HG02885 (cell line): ENCODE measurements at regions not wholly inside any gene's neighbourhood (a gene's known extent, or its start where the extent isn't known, plus 50 kb on each side); places are given as distances from the start of the nearest gene placed in this dataset.

Experiments used
- ATAC-seq: cut with Tn5 transposase; IDR thresholded peaks from one replicate; pipeline ENCODE4 v1.9.1; 2021; ENCODE audit warnings: mild to moderate bottlenecking; ENCODE audit not compliant: unreplicated experiment, poor library complexity

DNA sequence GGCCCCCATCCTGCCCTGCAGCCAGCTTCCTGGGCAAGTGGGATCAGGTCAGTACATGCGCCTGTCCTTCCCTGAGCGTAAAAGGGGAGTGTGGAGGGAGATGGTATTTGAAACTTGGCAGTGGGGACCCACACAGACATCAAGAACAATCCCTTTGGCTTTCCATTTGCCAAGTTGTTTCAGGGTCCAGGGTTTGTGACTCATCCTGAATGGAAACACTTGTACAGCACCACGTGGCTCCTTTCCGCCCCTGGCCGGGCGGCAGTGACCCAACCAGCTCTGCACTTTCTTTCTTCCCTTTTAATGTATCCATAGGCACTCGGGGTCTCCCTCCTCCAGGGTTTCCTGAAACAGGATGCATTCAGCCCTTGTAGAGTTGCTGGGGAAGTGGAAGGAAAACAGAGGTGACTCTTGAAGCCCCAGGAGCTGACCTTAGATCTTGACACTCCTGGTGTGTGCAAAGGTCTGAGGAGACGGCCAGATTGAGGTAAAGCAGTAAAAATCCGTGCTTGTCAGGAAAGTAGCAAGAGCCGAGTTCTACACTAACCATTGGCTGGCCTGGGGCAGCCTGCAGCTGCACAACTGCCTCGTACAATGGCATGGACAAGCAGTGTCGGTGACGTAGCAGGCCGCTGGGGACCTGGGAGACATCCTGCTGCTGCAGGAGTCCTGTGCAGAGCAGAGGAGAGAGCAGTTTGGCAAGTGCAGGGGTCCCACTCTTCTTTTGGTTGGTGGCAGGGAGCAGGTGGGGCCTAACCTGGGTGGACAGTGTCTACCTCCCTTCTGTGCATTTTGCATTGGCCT, 189.8 kb downstream of the SNX19 start:
- ATAC-seq, result no peak

GRCh38 chr11:130727157-130728119, 188.8 kb downstream of the SNX19 start:
- ATAC-seq, result no peak

GRCh38 chr11:130728185-130729180, 187.8 kb downstream of the SNX19 start:
- no peak for ATAC-seq

- ATAC-seq, result no peak
These were observed 187.1 kb downstream of the SNX19 start for GRCh38 chr11:130729193-130729592.

DNA sequence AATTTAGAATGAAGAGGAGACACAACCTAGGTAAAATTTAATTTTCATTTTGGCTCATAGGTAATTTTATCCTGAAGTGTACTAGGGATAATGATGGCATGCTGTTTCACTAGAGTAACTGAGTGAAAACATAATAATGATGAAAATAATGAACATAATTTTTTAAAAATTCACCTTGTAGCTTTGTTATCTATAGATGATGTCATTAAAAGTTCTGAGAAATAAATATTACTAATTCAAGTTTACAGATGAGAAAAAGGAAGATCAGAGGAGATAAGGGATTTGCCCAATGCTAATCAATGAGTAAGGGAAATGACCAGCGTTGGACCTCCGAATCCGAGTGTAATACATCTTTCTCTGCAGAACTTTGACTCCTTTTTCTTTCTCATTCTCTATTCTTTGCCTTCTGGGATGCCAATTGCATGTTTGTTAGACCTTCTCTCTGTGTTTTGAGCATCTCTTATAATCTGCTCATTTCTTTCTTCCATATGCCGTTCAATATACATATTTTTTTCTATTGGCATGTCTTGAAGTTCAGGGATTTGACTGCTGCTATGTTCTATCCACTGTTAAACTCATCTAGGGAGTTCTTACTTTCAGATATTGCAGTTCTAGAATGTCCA, 186.5 kb downstream of the SNX19 start:
- ATAC-seq, result no peak

GRCh38 chr11:130731401-130731800, 184.9 kb downstream of the SNX19 start:
- ATAC-seq, result no peak

DNA sequence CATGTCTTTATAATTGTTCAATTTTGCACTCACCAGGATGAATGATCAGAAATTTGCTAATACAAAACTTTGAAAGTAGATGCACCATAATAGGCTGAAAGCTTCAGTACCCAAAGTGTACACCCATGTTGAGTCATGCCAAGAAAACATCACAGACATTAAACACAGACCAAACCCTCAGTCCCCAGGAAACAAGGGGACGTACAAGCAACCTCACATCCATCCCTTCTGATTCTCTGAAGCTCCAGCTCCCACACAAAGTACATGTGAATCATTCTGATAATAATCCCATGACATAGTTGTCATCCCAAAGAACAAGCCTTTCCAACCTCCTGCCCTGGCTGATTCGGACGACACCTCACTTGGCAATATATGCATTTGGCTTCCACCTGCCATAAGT, 183.8 kb downstream of the SNX19 start:
- ATAC-seq, result no peak

DNA sequence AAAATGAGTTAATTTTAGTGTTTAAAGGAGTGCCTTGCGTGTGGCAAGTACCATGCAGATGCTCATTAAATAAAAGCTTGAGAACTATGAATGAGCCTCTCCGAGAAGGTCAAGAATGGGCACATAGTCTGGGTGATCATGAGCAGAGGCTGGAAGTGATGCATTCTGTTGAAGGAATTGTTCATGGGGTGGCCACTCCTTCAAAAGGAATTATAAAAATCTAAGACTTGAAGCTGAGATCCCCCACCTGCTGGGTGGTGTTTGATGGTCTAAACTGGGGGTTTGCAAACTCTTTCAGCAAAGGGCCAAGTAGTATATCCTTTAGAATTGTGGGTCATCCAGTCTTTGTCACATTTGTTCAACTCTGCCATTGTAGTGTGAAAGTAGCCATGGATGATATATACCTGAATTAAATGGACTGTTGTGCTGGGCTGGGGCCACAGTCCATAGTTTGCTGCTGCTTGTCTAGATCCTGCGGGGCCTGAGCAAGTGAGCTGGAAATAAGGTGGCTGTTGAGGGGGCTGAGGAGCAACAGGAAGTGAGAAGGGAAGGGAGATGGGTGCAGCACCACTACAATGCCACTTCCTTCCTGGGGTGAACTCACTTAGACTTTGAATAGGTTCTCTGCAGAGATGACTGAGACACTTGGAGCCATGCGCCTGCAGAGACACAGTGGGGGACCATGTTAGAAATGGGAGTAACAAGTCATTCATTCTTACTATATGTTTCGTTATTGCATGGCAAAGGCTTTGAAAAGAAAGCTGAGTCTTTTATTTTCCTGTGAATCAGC, 179.0 kb downstream of the SNX19 start:
- ATAC-seq, result no peak

- ATAC-seq, result no peak
These were observed 178.3 kb downstream of the SNX19 start for GRCh38 chr11:130737866-130738431.

DNA sequence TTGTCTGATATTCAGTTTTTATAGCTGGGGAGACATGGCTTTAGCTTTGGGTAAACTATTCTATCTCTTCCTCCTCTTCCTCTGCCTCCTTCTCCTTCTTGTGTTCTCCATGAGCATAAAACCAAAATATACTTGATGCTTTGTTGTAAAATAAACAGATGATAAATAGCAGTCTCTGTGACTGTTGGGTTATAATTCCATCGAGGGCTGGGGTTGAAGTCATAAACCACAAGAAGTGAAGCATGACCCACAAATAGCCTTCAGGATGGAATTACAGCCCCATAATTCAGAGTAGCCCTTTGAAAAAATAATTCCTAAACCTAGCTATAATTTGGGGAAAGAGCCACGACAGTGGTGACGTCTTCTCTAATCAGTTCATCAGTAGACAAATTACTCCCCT, 177.7 kb downstream of the SNX19 start:
- no peak for ATAC-seq

GRCh38 chr11:130740819-130741218, 175.5 kb downstream of the SNX19 start:
- no peak for ATAC-seq

DNA sequence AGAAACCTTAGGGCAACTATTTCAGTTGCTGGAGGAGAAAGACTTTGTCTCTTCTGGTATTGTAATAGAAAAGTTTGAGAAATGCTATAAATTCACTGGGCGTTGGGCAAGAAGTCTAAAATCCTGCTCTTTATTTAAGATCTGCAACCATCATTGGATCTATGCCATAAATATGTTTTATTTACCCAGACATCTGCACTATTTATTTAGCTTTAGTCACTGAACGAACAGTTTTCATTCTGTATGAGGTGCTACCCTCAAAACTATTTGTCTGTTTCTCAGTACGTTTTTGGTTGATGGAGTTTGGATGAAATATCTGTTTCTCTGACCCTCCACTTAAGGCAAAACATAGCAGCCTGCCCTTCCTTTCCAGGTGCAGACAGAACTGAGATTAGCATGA, 171.5 kb downstream of the SNX19 start:
- no peak for ATAC-seq

- ATAC-seq, result no peak
These were observed 167.1 kb downstream of the SNX19 start for GRCh38 chr11:130749216-130749615.

GRCh38 chr11:130760515-130761125, 155.7 kb downstream of the SNX19 start:
- no peak for ATAC-seq

DNA sequence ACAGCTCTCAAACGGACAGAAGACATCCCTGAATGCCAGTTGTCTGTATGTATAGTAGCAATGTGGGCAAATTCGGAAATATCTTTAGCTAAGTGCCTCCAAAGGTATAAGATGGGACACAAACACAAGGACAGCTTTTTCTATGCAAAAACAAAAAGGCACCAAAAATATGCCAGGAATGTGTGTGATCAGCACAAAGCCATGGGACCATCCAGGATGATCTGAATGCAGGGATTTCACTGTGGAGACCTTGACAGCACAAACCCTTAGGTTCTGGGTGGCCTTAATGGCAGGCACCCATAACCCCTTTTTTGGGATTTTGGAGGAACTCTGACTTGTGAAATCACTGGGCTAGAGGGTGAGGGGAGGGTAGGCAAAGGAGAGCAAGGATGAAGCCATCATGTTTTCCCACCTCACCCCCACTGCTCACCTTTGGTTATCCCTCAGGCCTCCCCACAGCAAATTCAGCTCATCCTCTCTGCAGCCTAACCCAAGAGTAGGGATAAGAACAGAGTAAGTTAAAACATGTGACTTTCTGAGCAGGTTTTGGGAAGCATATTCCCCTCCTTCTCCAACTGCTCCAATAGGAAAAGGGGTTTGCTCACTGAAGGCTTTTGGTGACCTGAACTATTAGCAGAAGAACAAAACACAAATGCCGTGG, 154.6 kb downstream of the SNX19 start:
- no peak for ATAC-seq

DNA sequence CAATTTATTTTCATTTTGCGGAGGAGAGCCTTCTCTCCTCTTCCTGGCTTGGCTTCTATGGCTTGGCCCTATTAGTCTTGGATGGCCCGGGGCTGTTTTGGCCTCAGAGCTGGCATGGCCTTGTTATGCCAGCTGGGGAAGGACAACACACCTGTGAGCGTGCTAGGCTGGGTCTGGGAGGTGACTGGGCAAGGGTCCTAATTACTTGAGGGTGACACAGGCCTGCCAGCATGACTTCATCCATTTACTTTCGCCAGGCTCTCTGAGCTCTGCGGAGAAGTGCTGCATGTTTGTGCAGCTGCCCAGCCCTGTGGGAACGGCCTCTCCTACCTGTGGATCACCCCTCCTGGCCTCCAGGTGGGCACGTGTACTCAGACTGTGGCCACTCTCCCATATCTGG, 153.6 kb downstream of the SNX19 start:
- no peak for ATAC-seq

- no peak for ATAC-seq
These were observed 152.9 kb downstream of the SNX19 start for GRCh38 chr11:130763087-130763980.
